Calu3 (cell line): ENCODE measurements at regions not wholly inside any gene's neighbourhood (a gene's known extent, or its start where the extent isn't known, plus 50 kb on each side); places are given as distances from the start of the nearest gene placed in this dataset.

Source experiments
- BruUV-seq: library from RNA; stranded (reverse); fragments of 400-500 nt; replicated peaks from 2 replicates; lab custom pipeline; 2021; lab: Mats Ljungman, UMichigan
- CTCF ChIA-PET: fragments of 300-600 bp; sonication (Branson Sonifier 250); formaldehyde crosslinking; loops from one replicate; lab custom pipeline; 2022; ENCODE audit warnings: antibody characterized with exemption; lab: Charles Lee
- DNase-seq: peaks from one replicate; pipeline ENCODE4 v3.0.0; 2022
- H3K27ac Mint-ChIP-seq: one replicate; pipeline ENCODE4 v1.8.0; 2022; ENCODE audit warnings: mixed read lengths; ENCODE audit not compliant: unreplicated experiment
- H3K27me3 Mint-ChIP-seq: one replicate; pipeline ENCODE4 v1.8.0; 2022; ENCODE audit warnings: mixed read lengths; ENCODE audit not compliant: unreplicated experiment
- H3K36me3 Mint-ChIP-seq: one replicate; pipeline ENCODE4 v1.8.0; 2022; ENCODE audit warnings: mild to moderate bottlenecking, moderate library complexity, mixed read lengths; ENCODE audit not compliant: insufficient read depth, unreplicated experiment
- H3K4me1 Mint-ChIP-seq: one replicate; pipeline ENCODE4 v1.8.0; 2022; ENCODE audit warnings: mild to moderate bottlenecking, low read depth, mixed read lengths; ENCODE audit not compliant: unreplicated experiment
- H3K4me3 Mint-ChIP-seq: one replicate; pipeline ENCODE4 v1.8.0; 2022; ENCODE audit warnings: mild to moderate bottlenecking, low read depth, moderate library complexity, mixed read lengths; ENCODE audit not compliant: unreplicated experiment
- H3K9me3 Mint-ChIP-seq: one replicate; pipeline ENCODE4 v1.8.0; 2022; ENCODE audit warnings: low read depth, mixed read lengths; ENCODE audit not compliant: unreplicated experiment
- CTCF ChIP-seq: fragments of 200-600 bp; IDR thresholded peaks from one replicate; pipeline ENCODE4 v1.8.0; 2022; ENCODE audit warnings: antibody characterized with exemption; ENCODE audit not compliant: unreplicated experiment
- intact Hi-C: fragments of 100-400 bp; cut with micrococcal nuclease; formaldehyde crosslinking; loops from one replicate; pipeline ENCODE4 v1.10.0; 2022; ENCODE audit not compliant: unreplicated experiment

GRCh38 chr15:72962054-72962702 is 90.1 kb upstream of the NEO1 start:
- no peak for TF ChIP-seq CTCF
- no TSS peak for BruUV-seq
- intact Hi-C loops = no loop called here
- Mint-ChIP-seq H3K27me3 (peaks cover 69% of the 10 kb centered on the region), H3K9me3 (no peaks in the 10 kb centered on the region), H3K4me3 (no peak overlapping the region), H3K27ac (no peak overlapping the region), H3K4me1 (no peaks in the 10 kb centered on the region), H3K36me3 (no peaks in the 10 kb centered on the region)
- CTCF ChIA-PET = interaction anchor here (0.6 to 0.7 kb wide), 2 partner anchors 594 to 1747 kb away, joined by 3 to 6 read pairs; no protein-coding TSS in a partner anchor
- no peak for DNase-seq

DNA sequence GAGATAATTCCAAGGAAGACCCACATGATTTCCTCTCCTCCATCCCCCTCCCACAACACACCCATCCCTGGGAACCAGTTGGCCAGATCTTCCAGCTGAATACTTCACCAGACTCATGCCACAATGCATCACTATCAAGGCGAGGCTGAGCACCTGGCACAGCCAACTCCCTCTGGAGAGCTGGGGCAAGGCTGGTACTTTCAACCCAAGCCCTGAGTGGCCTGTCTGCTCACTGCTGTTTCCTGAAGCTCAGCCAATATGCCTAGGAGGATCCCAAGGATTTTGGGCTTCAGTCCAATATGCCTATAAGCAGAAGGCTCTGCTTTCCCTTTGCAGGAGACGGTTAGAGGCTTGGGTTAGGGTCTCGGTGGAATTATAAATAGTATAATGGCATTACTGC is 90.9 kb upstream of the NEO1 start:
- Mint-ChIP-seq H3K4me3 (no peak overlapping the region), H3K4me1 (no peaks in the 10 kb centered on the region), H3K27me3 (peaks cover 76% of the 10 kb centered on the region), H3K9me3 (no peaks in the 10 kb centered on the region), H3K27ac (no peak overlapping the region), H3K36me3 (no peaks in the 10 kb centered on the region)
- no peak for DNase-seq
- BruUV-seq = no TSS peak
- intact Hi-C loops = no loop called here
- CTCF ChIA-PET = interaction anchor here (0.6 kb wide), 1 partner anchor 21 kb away, joined by 3 read pairs; no protein-coding TSS in a partner anchor
- no peak for TF ChIP-seq CTCF

- H3K4me1 Mint-ChIP-seq = no peaks in the 10 kb centered on the region
- H3K36me3 Mint-ChIP-seq = no peaks in the 10 kb centered on the region
- no peak overlapping the region for H3K4me3 Mint-ChIP-seq
- H3K27ac Mint-ChIP-seq = no peak overlapping the region
- DNase-seq = no peak
- CTCF ChIA-PET = no interaction called here
- intact Hi-C loops = no loop called here
- peaks cover 72% of the 10 kb centered on the region for H3K27me3 Mint-ChIP-seq
- no TSS peak for BruUV-seq
- no peak for TF ChIP-seq CTCF
- H3K9me3 Mint-ChIP-seq = no peaks in the 10 kb centered on the region
These were observed 93.6 kb upstream of the NEO1 start for GRCh38 chr15:72958634-72959033.

- Mint-ChIP-seq H3K9me3 (no peaks in the 10 kb centered on the region), H3K4me3 (no peak overlapping the region), H3K4me1 (no peaks in the 10 kb centered on the region), H3K27me3 (peaks cover 42% of the 10 kb centered on the region), H3K27ac (no peak overlapping the region), H3K36me3 (no peaks in the 10 kb centered on the region)
- BruUV-seq = no TSS peak
- no peak for TF ChIP-seq CTCF
- CTCF ChIA-PET = interaction anchor here (0.7 kb wide), 1 partner anchor 173 kb away, joined by 3 read pairs; no protein-coding TSS in a partner anchor
- intact Hi-C loops = no loop called here
- no peak for DNase-seq
These were observed 99.0 kb upstream of the NEO1 start for GRCh38 chr15:72953306-72953705.
